ENCODE measurements at regions not wholly inside any gene's neighbourhood (a gene's known extent, or its start where the extent isn't known, plus 50 kb on each side); places are given as distances from the start of the nearest gene placed in this dataset.
"Not testable (repeated sequence)": the region's sequence is repeated elsewhere in the genome, so short reads cannot be mapped to it uniquely, and the experiment has no call there.

DNA sequence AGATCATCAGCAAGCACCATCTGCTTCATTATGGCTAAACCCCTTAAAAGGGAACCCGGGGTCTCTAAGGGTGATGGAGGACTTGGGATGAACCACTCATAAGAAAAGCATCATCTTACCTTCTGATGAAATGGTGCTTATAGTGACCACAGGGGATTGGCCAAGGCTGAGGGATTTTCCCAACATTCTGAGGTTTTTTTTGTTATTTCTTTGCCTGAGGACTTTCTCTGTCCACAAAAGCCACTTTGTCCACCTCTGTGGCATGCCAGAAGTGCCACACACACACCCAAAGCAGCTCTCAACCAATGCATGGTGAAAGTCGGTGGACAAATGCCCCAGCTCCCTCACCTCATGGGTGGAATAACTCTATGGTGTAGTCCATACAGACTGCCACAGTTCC lies 79.3 kb upstream of the TOP1 start:
- DNase-seq, result no peak
- Mint-ChIP-seq H3K4me3 (no peak overlapping the region), H3K27me3 (peaks cover 20% of the 10 kb centered on the region), H3K9me3 (peaks cover 6% of the 10 kb centered on the region), H3K36me3 (ENCODE audit: low read depth) (peaks cover 6% of the 10 kb centered on the region), H3K27ac (no peak overlapping the region), H3K4me1 (peaks cover 5% of the 10 kb centered on the region)
- ChIA-PET CTCF (no interaction called here), POLR2A (no interaction called here)

DNA sequence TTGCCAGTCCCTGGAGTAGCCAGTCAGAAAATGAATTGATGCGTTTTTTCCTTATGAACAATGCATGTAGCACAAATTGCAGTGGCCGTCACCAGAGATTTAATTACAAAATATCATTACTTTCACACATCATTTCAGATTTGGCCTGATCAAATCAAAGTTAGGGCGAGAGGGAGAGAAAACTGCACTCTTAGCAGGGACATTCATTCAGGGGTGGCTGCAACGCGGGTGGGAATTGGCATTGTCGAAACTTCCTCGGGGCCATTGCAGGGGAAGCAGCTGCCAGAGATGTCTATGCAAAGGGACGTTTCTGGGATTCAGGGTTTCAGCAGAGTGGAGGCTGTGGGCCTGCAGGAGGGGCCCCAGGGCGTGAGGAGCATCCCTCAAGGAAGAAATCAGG lies 76.5 kb upstream of the TOP1 start:
- ChIA-PET POLR2A (no interaction called here), CTCF (interaction anchor here (3.0 kb wide), 1 partner anchor 11 kb away, joined by 12 read pairs; no protein-coding TSS in a partner anchor)
- peaks cover 12% of the 10 kb centered on the region for H3K27me3 Mint-ChIP-seq
- peaks cover 7% of the 10 kb centered on the region for H3K9me3 Mint-ChIP-seq
- DNase-seq, result no peak
- peaks cover 5% of the 10 kb centered on the region for H3K4me1 Mint-ChIP-seq
- H3K36me3 Mint-ChIP-seq (ENCODE audit: low read depth), result peaks cover 6% of the 10 kb centered on the region
- no peak overlapping the region for H3K4me3 Mint-ChIP-seq
- no peak overlapping the region for H3K27ac Mint-ChIP-seq

DNA sequence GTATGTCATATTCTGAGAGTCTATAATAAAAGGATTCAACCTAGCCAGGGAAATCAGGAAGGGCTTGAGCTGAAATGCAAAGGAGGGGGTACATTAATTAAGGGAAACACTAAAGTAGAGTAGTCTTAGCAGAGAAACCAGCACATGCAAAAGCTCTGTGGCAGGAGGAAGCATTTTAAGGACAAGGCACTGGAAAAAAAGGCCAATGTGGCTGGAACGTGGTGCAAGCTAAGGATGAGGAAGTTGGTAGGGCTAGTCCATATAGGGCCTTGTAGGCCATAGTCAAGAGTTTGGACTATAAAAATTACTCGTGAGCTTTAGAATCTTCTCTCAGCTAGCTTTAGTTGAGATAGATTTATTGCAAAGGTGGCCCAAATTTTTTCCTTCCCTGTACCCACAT lies 75.2 kb upstream of the TOP1 start:
- Mint-ChIP-seq H3K27me3 (peaks cover 11% of the 10 kb centered on the region), H3K4me1 (peaks cover 5% of the 10 kb centered on the region), H3K27ac (no peak overlapping the region), H3K36me3 (ENCODE audit: low read depth) (peaks cover 6% of the 10 kb centered on the region), H3K4me3 (no peak overlapping the region), H3K9me3 (peaks cover 7% of the 10 kb centered on the region)
- ChIA-PET POLR2A (no interaction called here), CTCF (interaction anchor here (0.8 to 3.0 kb wide), 3 partner anchors 10 to 1689 kb away, joined by 3 to 12 read pairs (median 4); no protein-coding TSS in a partner anchor)
- DNase-seq, result no peak

DNA sequence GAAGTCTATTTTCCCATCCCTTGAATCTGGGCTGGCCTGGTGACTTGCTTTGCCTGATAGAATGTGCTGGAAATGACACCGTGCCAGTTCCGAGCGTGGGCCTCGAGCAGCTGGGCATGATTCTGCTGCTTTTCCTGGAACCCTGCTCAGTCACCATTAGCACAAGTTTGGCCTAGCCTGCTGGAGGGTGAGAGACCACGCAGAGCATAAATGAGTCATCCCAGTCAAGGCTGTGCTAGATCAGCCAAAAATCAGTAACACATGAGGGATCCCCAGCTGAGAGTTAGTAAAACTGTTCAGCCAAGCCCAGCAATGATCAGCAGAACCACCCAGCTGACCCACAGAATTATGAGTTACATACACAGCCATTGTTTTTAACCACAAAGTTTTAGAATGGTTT lies 74.8 kb upstream of the TOP1 start:
- DNase-seq, result no peak
- H3K36me3 Mint-ChIP-seq (ENCODE audit: low read depth), result peaks cover 6% of the 10 kb centered on the region
- no peak overlapping the region for H3K4me3 Mint-ChIP-seq
- ChIA-PET POLR2A (no interaction called here), CTCF (interaction anchor here (0.8 to 3.0 kb wide), 3 partner anchors 9 to 1689 kb away, joined by 3 to 12 read pairs (median 4); no protein-coding TSS in a partner anchor)
- H3K4me1 Mint-ChIP-seq, result peaks cover 5% of the 10 kb centered on the region
- H3K27ac Mint-ChIP-seq, result no peak overlapping the region
- H3K9me3 Mint-ChIP-seq, result peaks cover 7% of the 10 kb centered on the region
- H3K27me3 Mint-ChIP-seq, result peaks cover 8% of the 10 kb centered on the region

DNA sequence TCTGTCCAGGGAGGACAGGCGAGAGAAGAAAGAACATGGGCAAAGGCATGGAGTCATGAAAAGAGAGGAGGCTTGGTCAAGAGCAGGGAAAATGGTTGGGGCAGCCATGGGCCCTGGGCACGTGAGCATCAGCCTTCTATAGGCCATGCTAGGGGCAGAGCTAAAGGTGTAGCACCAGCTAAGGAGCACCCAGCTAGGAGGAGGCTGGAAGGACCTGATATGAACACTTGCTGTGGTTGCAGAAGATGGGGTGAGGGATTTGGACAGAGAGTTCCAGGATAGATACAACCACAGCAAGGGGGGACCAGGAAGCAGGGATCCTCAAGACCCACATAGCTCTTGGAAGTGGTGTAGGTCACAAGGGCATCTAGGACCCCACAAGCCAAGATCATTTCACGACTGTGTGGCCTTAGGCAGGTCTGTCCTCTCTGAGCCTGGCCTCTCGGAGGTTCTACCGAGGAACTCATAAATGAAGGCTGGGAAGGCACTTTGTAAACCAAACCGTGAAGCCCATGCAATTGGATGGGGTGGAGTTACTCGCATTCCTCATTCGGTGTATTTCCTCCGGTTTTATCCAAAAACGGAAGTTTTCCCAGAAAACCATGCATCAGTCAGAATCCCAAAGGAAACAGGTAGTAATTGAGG lies 74.0 kb upstream of the TOP1 start:
- POLR2A ChIA-PET, result no interaction called here
- Mint-ChIP-seq H3K27ac (no peak overlapping the region), H3K4me3 (no peak overlapping the region), H3K9me3 (peaks cover 7% of the 10 kb centered on the region), H3K4me1 (peaks cover 5% of the 10 kb centered on the region), H3K36me3 (ENCODE audit: low read depth) (peaks cover 6% of the 10 kb centered on the region), H3K27me3 (peaks cover 7% of the 10 kb centered on the region)
- DNase-seq, result no peak
- CTCF ChIA-PET, result interaction anchor here (3.0 kb wide), 1 partner anchor 9 kb away, joined by 12 read pairs; no protein-coding TSS in a partner anchor

DNA sequence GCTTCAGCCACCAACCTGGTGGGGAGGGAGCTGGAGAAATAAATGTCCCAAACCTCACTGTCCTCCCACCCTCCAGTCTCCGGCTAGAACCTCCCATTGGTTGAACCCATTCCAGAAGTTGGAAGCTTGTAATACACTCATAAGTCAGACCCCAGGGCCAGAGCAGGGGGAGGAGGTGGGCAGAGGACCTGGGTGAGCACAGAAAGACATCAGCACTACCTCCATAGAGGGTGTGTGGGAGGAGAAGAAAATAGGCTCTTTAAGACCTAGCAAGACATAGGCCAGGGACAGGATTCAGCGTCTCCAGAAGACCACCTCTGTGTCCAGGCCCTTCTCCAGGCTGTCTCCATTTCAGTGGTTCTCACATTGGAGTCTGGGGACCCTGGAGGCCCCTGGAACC lies 73.3 kb upstream of the TOP1 start:
- peaks cover 7% of the 10 kb centered on the region for H3K27me3 Mint-ChIP-seq
- CTCF ChIA-PET, result interaction anchor here (3.0 kb wide), 1 partner anchor 8 kb away, joined by 12 read pairs; no protein-coding TSS in a partner anchor
- peaks cover 7% of the 10 kb centered on the region for H3K4me1 Mint-ChIP-seq
- POLR2A ChIA-PET, result no interaction called here
- H3K9me3 Mint-ChIP-seq, result peaks cover 7% of the 10 kb centered on the region
- peaks cover 6% of the 10 kb centered on the region for H3K36me3 Mint-ChIP-seq (ENCODE audit: low read depth)
- no peak overlapping the region for H3K27ac Mint-ChIP-seq
- no peak overlapping the region for H3K4me3 Mint-ChIP-seq
- DNase-seq, result no peak

DNA sequence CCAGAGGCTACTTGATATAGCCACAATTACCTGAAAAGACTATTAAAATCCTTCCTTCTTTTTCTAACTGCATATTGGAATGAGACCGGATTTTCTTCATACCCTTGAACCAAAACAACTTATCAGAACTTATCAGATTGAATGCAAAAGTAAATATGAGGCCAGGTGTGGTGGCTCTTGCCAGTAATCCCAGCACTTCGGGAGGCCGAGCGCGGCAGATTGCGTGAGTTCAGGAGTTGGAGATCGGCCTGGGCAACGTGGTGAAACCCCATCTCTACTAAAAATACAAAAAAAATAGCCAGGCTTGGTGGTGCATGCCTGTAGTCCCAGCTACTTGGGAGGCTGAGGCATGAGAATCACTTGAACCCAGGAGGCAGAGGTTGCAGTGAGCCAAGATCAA lies 72.8 kb upstream of the TOP1 start:
- not testable (repeated sequence) for H3K4me1 Mint-ChIP-seq, H3K27ac Mint-ChIP-seq

DNA sequence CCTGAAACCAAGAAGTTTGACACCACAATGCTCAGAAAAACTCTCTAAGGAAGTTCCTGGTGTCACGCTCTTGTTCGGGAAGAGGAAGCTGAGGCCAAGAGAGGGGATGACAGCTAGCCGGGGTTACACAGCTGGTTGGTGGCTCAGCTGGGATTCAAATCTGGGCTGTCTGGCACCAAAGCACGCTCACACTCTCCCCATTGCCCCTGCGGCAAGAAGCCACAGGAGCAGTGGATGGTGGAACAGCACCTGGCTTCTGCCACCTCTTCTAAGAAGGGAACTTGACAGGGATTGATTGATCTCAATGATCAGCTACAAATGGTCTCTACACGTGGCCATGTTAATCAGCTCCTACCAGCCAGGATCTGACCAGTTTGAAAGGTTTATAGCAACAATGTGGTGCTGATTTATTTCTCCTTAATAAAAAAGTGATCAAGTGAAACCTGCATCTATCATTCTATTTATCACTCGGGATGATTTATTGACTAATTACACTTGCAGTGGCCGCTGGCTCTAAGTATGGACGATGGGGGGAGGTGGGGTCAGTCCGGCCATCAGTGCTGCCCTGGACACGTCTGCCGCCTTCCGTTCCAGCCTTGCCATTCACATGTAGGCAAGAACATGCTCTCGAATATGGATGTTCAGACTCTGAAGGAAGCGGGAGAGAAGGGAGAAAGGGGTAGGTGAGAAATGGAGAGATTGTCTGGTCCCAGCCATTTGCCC lies 71.9 kb upstream of the TOP1 start:
- DNase-seq, result no peak
- Mint-ChIP-seq H3K27me3 (peaks cover 1% of the 10 kb centered on the region), H3K4me1 (peaks cover 14% of the 10 kb centered on the region), H3K9me3 (peaks cover 7% of the 10 kb centered on the region), H3K27ac (no peak overlapping the region), H3K36me3 (ENCODE audit: low read depth) (peaks cover 6% of the 10 kb centered on the region), H3K4me3 (no peak overlapping the region)
- CTCF ChIA-PET, result interaction anchor here (0.7 to 2.1 kb wide), 3 partner anchors 12 to 215 kb away, joined by 3 to 9 read pairs (median 4); no protein-coding TSS in a partner anchor
- POLR2A ChIA-PET, result no interaction called here

More for the DNA sequence above, 72.8 kb upstream of the TOP1 start:
- H3K9me3 Mint-ChIP-seq; DNase-seq; H3K27me3 Mint-ChIP-seq; POLR2A ChIA-PET; H3K4me3 Mint-ChIP-seq; H3K36me3 Mint-ChIP-seq (ENCODE audit: low read depth): not testable (repeated sequence)
- CTCF ChIA-PET, result interaction anchor here (2.1 kb wide), 1 partner anchor 13 kb away, joined by 9 read pairs; no protein-coding TSS in a partner anchor

DNA sequence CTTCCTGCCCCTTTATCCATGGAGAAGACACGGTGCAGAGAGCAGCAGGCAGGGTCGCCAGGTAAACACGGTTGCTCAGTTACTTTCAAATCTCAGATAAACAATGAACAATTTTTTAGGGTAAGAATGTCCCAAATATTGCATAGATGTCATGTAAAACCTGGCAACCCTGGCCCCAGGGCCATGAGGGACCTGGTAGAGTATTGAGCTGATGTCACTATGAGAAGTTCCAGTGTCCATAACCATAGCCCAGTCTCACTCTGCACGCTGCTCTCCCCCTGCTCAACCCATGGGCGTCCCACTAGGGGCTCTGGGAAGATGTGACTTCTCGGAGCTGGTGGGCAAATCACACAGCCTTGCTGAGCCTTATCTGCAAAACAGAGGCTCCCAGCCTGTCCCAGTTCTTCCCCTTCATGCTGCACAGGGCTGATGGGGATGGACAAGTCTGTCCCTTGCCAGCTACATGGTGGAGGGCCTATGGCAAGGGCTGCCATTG lies 71.3 kb upstream of the TOP1 start:
- ChIA-PET POLR2A (no interaction called here), CTCF (interaction anchor here (1.2 to 2.1 kb wide), 2 partner anchors 11 to 216 kb away, joined by 3 to 9 read pairs; no protein-coding TSS in a partner anchor)
- peaks cover 1% of the 10 kb centered on the region for H3K27me3 Mint-ChIP-seq
- no peak for DNase-seq
- H3K27ac Mint-ChIP-seq, result no peak overlapping the region
- H3K9me3 Mint-ChIP-seq, result peaks cover 7% of the 10 kb centered on the region
- H3K36me3 Mint-ChIP-seq (ENCODE audit: low read depth), result peaks cover 6% of the 10 kb centered on the region
- peaks cover 20% of the 10 kb centered on the region for H3K4me1 Mint-ChIP-seq
- H3K4me3 Mint-ChIP-seq, result no peak overlapping the region

DNA sequence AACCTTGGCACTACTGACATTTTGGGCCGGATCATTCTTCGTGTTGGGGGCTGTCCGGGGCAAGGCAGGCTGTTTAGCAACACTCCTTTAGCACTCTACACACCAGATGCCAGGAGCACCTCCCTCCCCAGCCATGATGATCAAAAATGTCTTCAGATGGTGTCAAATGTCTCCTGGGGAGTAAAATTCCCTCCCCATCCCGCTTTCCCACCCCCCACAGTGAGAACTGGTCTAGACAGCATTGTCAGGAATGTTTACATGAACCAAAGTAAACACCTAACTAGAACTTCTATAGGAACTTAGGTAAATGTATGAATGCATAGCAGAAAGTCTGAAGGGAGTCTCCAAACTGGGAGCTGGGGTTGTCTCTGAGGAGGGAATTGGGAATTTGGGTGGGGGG lies 70.0 kb upstream of the TOP1 start:
- CTCF ChIA-PET, result no interaction called here
- peaks cover 23% of the 10 kb centered on the region for H3K4me1 Mint-ChIP-seq
- H3K9me3 Mint-ChIP-seq, result peaks cover 7% of the 10 kb centered on the region
- POLR2A ChIA-PET, result no interaction called here
- H3K27ac Mint-ChIP-seq, result no peak overlapping the region
- H3K36me3 Mint-ChIP-seq (ENCODE audit: low read depth), result peaks cover 6% of the 10 kb centered on the region
- no peak overlapping the region for H3K4me3 Mint-ChIP-seq
- peak; percentile 10 for DNase-seq
- peaks cover 1% of the 10 kb centered on the region for H3K27me3 Mint-ChIP-seq

DNA sequence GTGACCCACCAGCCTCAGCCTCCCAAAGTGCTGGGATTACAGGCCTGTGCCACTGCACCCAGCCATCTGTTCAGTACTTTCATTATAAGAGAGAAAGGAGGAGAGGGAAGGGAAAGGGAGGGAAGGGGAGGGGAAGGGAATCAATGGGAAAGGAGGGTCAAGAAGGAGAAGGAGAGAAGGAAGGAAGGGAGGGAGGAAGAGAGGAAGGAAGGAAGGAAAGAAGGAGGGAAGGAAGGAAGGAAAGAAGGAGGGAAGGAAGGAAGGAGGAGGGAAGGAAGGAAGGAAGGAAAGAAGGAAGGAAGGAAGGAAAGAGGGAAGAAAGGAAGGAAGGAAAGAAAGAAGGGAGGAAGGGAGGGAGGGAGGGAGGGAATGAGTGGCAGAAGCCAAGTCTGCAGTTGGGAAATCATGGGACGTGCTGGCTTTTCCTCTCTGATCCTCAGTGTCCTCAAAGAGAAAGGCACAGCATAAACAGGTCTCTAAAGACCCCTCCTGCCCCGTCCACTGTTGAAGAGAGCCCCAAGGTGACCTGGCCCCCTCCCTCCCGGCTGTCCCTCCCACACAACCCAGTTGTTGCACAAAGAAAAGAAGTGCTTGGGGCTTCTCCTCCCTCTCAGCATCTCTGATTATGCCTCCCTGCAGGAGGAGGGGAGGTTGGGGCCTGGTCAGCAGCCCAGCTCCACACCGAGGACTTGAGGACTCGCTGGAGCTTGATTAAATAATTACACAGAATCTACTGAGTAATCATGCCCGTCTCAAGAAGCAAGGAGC lies 69.1 kb upstream of the TOP1 start:
- POLR2A ChIA-PET, result no interaction called here
- peaks cover 1% of the 10 kb centered on the region for H3K27me3 Mint-ChIP-seq
- H3K27ac Mint-ChIP-seq, result no peak overlapping the region
- no peaks in the 10 kb centered on the region for H3K36me3 Mint-ChIP-seq (ENCODE audit: low read depth)
- H3K4me3 Mint-ChIP-seq, result no peak overlapping the region
- peaks cover 18% of the 10 kb centered on the region for H3K4me1 Mint-ChIP-seq
- CTCF ChIA-PET, result no interaction called here
- peak; percentile 9 for DNase-seq
- no peaks in the 10 kb centered on the region for H3K9me3 Mint-ChIP-seq

DNA sequence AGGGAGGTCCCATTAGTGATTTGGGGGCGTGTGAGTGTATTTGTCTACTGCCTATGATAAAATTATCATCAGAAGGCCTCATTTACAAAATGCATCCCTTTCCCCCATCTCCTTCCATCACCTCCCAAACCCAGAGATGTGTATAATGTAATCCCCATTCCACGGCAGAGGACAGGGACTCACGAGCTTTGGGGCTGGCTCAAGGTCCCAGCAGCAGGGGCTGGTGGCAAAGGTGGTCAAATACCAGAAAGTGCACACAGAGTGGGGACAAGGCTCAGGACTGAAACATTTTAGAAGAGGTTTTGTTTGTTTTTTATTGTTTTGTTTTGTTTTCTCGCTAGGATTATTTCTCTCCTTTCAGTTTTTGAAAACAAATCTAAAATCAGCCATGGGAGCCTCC lies 68.5 kb upstream of the TOP1 start:
- H3K27me3 Mint-ChIP-seq, result peaks cover 1% of the 10 kb centered on the region
- H3K4me1 Mint-ChIP-seq, result peaks cover 18% of the 10 kb centered on the region
- ChIA-PET POLR2A (no interaction called here), CTCF (no interaction called here)
- H3K9me3 Mint-ChIP-seq, result no peaks in the 10 kb centered on the region
- DNase-seq, result no peak
- H3K36me3 Mint-ChIP-seq (ENCODE audit: low read depth), result no peaks in the 10 kb centered on the region
- H3K4me3 Mint-ChIP-seq, result no peak overlapping the region
- no peak overlapping the region for H3K27ac Mint-ChIP-seq

DNA sequence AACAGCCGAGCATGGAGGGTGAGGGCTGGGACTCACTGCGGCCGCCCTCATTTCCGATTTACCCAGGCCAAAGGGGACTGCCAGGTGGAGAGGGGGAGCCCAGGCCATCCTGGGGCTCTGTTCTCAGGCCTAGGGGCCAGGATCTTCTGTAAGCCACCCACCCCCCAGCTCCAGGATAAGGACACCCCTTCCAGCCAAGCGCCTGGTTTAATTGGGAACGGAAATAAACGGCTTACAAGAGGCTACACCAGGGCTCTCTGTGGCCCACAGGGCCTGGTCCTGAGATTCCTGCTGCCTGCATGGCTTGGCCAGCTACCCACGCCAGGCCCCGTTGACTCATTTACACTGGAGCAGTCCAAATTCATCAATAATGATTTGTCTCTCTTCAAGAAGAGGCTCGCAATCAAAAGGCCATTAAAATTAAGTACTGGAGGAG lies 68.1 kb upstream of the TOP1 start:
- Mint-ChIP-seq H3K36me3 (ENCODE audit: low read depth) (no peaks in the 10 kb centered on the region), H3K4me1 (peaks cover 18% of the 10 kb centered on the region), H3K9me3 (no peaks in the 10 kb centered on the region), H3K4me3 (no peak overlapping the region), H3K27me3 (peaks cover 1% of the 10 kb centered on the region), H3K27ac (no peak overlapping the region)
- POLR2A ChIA-PET, result no interaction called here
- peak; percentile 3 for DNase-seq
- CTCF ChIA-PET, result interaction anchor here (1.5 kb wide), 1 partner anchor 109 kb away, joined by 3 read pairs; no protein-coding TSS in a partner anchor

Data from activated CD4-positive, alpha-beta memory T cell treated with anti-CD3 and anti-CD28 coated beads, Interleukin-2, amount 10 ng/mL, durations not matched to agents 7 days and 5 days (primary cell).